A673 (cell line): ENCODE measurements at regions not wholly inside any gene's neighbourhood (a gene's known extent, or its start where the extent isn't known, plus 50 kb on each side); places are given as distances from the start of the nearest gene placed in this dataset.

Experiments used
- BruUV-seq: library from RNA; stranded (reverse); fragments of 400-500 nt; replicated peaks from 2 replicates; lab custom pipeline; 2021; lab: Mats Ljungman, UMichigan
- CTCF ChIA-PET: fragments of 300-600 bp; sonication (Branson Sonifier 250); formaldehyde crosslinking; loops from one replicate; lab custom pipeline; 2022; ENCODE audit warnings: antibody characterized with exemption; lab: Charles Lee
- POLR2A ChIA-PET: fragments of 300-600 bp; sonication (Branson Sonifier 250); formaldehyde crosslinking; loops from one replicate; lab custom pipeline; 2022; ENCODE audit warnings: antibody characterized with exemption; ENCODE audit not compliant: low non-redundant PET; lab: Charles Lee
- DNase-seq: peaks from one replicate; pipeline ENCODE4 v3.0.0-alpha.2; 2015; ENCODE audit warnings: low spot score
- H3K27ac ChIP-seq: fragments of 200-600 bp; sonication (generic); 2 replicates; pipeline ENCODE4 v1.5.1; 2016; ENCODE audit warnings: mixed run types, low read depth, mild to moderate bottlenecking, mixed read lengths, antibody characterized with exemption, low read length; ENCODE audit not compliant: poor library complexity, severe bottlenecking
- H3K27me3 ChIP-seq: fragments of 200-600 bp; sonication (generic); replicated peaks from 2 replicates; pipeline ENCODE4 v1.6.1; 2017; ENCODE audit warnings: mixed run types, low read depth, mild to moderate bottlenecking, mixed read lengths, antibody characterized with exemption, low read length; ENCODE audit not compliant: insufficient read depth, poor library complexity
- H3K36me3 ChIP-seq: fragments of 200-600 bp; sonication (generic); 2 replicates; pipeline ENCODE4 v1.6.1; 2016; ENCODE audit warnings: mixed run types, mild to moderate bottlenecking, mixed read lengths, antibody characterized with exemption, low read length; ENCODE audit not compliant: insufficient read depth, poor library complexity, severe bottlenecking
- H3K4me1 ChIP-seq: fragments of 200-600 bp; sonication (generic); 2 replicates; pipeline ENCODE4 v1.6.1; 2017; ENCODE audit warnings: mixed run types, mild to moderate bottlenecking, mixed read lengths, antibody characterized with exemption, low read length; ENCODE audit not compliant: insufficient read depth, poor library complexity, severe bottlenecking
- H3K4me3 ChIP-seq: fragments of 200-600 bp; sonication (generic); 2 replicates; pipeline ENCODE4 v1.5.1; 2016; ENCODE audit warnings: low read depth, mixed run types, mild to moderate bottlenecking, mixed read lengths, low read length; ENCODE audit not compliant: poor library complexity, severe bottlenecking
- H3K9me3 ChIP-seq: fragments of 200-600 bp; sonication (generic); 2 replicates; pipeline ENCODE4 v1.6.1; 2016; ENCODE audit warnings: mixed run types, low read depth, mild to moderate bottlenecking, mixed read lengths, antibody characterized with exemption, low read length; ENCODE audit not compliant: poor library complexity, severe bottlenecking
- CTCF ChIP-seq: fragments of 300-800, 200-600 bp; sonication (generic); conservative IDR thresholded peaks from 2 replicates; pipeline ENCODE4 v1.5.1; 2017; ENCODE audit warnings: low read depth, mild to moderate bottlenecking, antibody characterized with exemption, low read length, moderate library complexity, mixed read lengths
- EZH2 ChIP-seq: fragments of 200-600 bp; sonication (generic); IDR thresholded peaks from 2 replicates; pipeline ENCODE4 v1.6.1; 2017; ENCODE audit warnings: borderline replicate concordance, low read depth, mild to moderate bottlenecking, mixed read lengths, antibody characterized with exemption, low read length; ENCODE audit not compliant: poor library complexity, severe bottlenecking
- intact Hi-C: fragments of 100-400 bp; cut with micrococcal nuclease; formaldehyde crosslinking; loops from one replicate; pipeline ENCODE4 v1.10.0; 2022; ENCODE audit not compliant: unreplicated experiment

GRCh38 chr11:29669310-29669709 is 347.5 kb downstream of the KCNA4 start:
- DNase-seq = no peak
- intact Hi-C loops = no loop called here
- H3K4me3 ChIP-seq = no peak overlapping the region
- no peaks in the 10 kb centered on the region for H3K4me1 ChIP-seq
- H3K27ac ChIP-seq = no peak overlapping the region
- CTCF ChIA-PET = no interaction called here
- no peaks in the 10 kb centered on the region for H3K9me3 ChIP-seq
- no peak for TF ChIP-seq EZH2
- TF ChIP-seq CTCF = no peak
- H3K27me3 ChIP-seq = no peaks in the 10 kb centered on the region
- BruUV-seq = no TSS peak
- POLR2A ChIA-PET = no interaction called here
- no peaks in the 10 kb centered on the region for H3K36me3 ChIP-seq

- DNase-seq = no peak
- ChIA-PET POLR2A (no interaction called here), CTCF (no interaction called here)
- no peak overlapping the region for H3K4me3 ChIP-seq
- no TSS peak for BruUV-seq
- H3K27ac ChIP-seq = no peak overlapping the region
- H3K4me1 ChIP-seq = no peaks in the 10 kb centered on the region
- peaks cover 34% of the 10 kb centered on the region for H3K9me3 ChIP-seq
- no peaks in the 10 kb centered on the region for H3K27me3 ChIP-seq
- TF ChIP-seq EZH2 = no peak
- TF ChIP-seq CTCF = no peak
- no peaks in the 10 kb centered on the region for H3K36me3 ChIP-seq
- intact Hi-C loops = no loop called here
Measured at GRCh38 chr11:29657709-29658108, 359.1 kb downstream of the KCNA4 start.

GRCh38 chr11:29656597-29656996 is 360.2 kb downstream of the KCNA4 start:
- H3K27me3 ChIP-seq = no peaks in the 10 kb centered on the region
- peaks cover 23% of the 10 kb centered on the region for H3K9me3 ChIP-seq
- no peak for DNase-seq
- H3K4me1 ChIP-seq = no peaks in the 10 kb centered on the region
- no peak for TF ChIP-seq CTCF
- TF ChIP-seq EZH2 = no peak
- POLR2A ChIA-PET = no interaction called here
- intact Hi-C loops = no loop called here
- no peak overlapping the region for H3K27ac ChIP-seq
- no peaks in the 10 kb centered on the region for H3K36me3 ChIP-seq
- CTCF ChIA-PET = no interaction called here
- no TSS peak for BruUV-seq
- no peak overlapping the region for H3K4me3 ChIP-seq
